Suprapubic skin (tissue), 4 donors: ENCODE measurements at regions not wholly inside any gene's neighbourhood (a gene's known extent, or its start where the extent isn't known, plus 50 kb on each side); places are given as distances from the start of the nearest gene placed in this dataset.

Source experiments
- DNase-seq, 2 donors: peaks; one replicate each; pipeline ENCODE4 v3.0.0-alpha.2; 2019; ENCODE audit warnings: low spot score in 2 of 2
- H3K27ac ChIP-seq: fragments of 200-600 bp; sonication (generic); one replicate; pipeline ENCODE4 v1.5.1; 2019
- H3K27me3 ChIP-seq: fragments of 200-600 bp; sonication (generic); one replicate; pipeline ENCODE4 v1.5.1; 2019
- H3K36me3 ChIP-seq: fragments of 200-600 bp; sonication (generic); one replicate; pipeline ENCODE4 v1.5.1; 2019
- H3K4me1 ChIP-seq: fragments of 200-600 bp; sonication (generic); one replicate; pipeline ENCODE4 v1.5.1; 2019
- H3K4me3 ChIP-seq: fragments of 200-600 bp; sonication (generic); one replicate; pipeline ENCODE4 v1.5.1; 2019; ENCODE audit warnings: mild to moderate bottlenecking
- H3K9me3 ChIP-seq: fragments of 200-600 bp; sonication (generic); one replicate; pipeline ENCODE4 v1.5.1; 2019
- EP300 ChIP-seq: sonication (generic); formaldehyde crosslinking; IDR thresholded peaks from one replicate; pipeline ENCODE4 v1.6.1; 2017; ENCODE audit warnings: antibody characterized with exemption
- POLR2A ChIP-seq, 2 donors: fragments of 450-650 bp; IDR thresholded peaks; one replicate each; pipeline ENCODE4 v1.6.1; 2017; ENCODE audit warnings: antibody characterized with exemption in 2 of 2, mild to moderate bottlenecking in 2 of 2, moderate library complexity in 2 of 2
- POLR2AphosphoS5 ChIP-seq, 3 donors: sonication (generic); formaldehyde crosslinking; IDR thresholded peaks; one replicate each; pipeline ENCODE4 v1.6.1; 2017; ENCODE audit warnings: antibody characterized with exemption in 3 of 3
- WGBS: methylation state at CpG from one replicate; pipeline ENCODE4 v1.1.5; 2018; 5-methylcytosine and 5-hydroxymethylcytosine counted together
- TF ChIP-seq, protein P1 (sequence below), 2 donors: fragments of 200-600 bp in 1 of 2; fragments of 450-650 bp in 1 of 2; sonication (generic) in 1 of 2; IDR thresholded peaks; one replicate each; pipeline ENCODE4 v1.5.1; 2016 to 2019; ENCODE audit warnings: antibody characterized with exemption in 2 of 2, mild to moderate bottlenecking in 1 of 2, moderate library complexity in 1 of 2

DNA sequence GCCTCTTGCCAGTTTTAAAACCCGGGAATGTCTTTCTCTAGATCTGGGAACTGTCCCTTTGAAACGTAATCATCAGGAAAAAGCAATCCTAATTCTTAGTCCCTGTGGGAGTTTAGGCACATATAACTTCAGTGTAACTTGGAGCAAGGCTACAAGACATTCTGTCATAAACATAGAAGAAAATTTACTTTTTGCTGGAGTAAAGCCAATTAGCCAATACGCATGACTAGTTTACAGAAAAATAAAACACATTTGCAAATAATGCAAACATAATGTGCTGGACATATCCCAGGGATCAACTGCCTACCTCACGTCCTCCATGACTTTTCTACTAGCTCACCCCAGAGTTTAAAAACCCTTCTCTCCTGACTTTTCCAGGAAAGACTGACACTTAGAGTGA is 970.6 kb downstream of the MRPL39 start:
- no peaks in the 10 kb centered on the region for H3K27me3 ChIP-seq
- H3K4me3 ChIP-seq: no peak overlapping the region
- H3K27ac ChIP-seq: no peak overlapping the region
- WGBS: 36% methylated on average over 4 of the region's 4 CpGs
- no peaks in the 10 kb centered on the region for H3K9me3 ChIP-seq
- H3K36me3 ChIP-seq: no peaks in the 10 kb centered on the region
- no peaks in the 10 kb centered on the region for H3K4me1 ChIP-seq
- no peak for DNase-seq
- TF ChIP-seq POLR2A (IDR thresholded peaks at IDR 0.05) (no peak), EP300 (no peak), POLR2AphosphoS5 (IDR thresholded peaks at IDR 0.05) (no peak)
- TF ChIP-seq, protein P1, sequence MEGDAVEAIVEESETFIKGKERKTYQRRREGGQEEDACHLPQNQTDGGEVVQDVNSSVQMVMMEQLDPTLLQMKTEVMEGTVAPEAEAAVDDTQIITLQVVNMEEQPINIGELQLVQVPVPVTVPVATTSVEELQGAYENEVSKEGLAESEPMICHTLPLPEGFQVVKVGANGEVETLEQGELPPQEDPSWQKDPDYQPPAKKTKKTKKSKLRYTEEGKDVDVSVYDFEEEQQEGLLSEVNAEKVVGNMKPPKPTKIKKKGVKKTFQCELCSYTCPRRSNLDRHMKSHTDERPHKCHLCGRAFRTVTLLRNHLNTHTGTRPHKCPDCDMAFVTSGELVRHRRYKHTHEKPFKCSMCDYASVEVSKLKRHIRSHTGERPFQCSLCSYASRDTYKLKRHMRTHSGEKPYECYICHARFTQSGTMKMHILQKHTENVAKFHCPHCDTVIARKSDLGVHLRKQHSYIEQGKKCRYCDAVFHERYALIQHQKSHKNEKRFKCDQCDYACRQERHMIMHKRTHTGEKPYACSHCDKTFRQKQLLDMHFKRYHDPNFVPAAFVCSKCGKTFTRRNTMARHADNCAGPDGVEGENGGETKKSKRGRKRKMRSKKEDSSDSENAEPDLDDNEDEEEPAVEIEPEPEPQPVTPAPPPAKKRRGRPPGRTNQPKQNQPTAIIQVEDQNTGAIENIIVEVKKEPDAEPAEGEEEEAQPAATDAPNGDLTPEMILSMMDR (IDR thresholded peaks at IDR 0.05): no peak

DNA sequence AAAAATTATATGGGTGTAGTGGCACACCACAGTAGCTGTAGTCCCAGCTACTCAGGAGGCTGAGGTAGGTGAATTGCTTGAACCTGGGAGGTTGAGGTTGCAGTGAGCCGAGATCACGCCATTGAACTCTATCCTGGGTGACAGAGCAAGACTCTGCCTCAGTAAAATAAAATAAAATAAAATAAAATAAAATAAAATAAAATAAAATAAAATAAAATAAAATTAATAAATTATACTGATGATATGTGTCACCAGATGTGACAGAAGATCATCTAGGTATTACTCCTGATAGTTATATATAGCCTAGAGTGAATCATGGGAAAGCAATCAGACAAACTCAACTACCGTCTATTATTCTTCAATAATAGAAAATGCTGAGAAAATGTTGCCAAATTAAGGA is 972.5 kb downstream of the MRPL39 start:
- no peak for DNase-seq
- Histone ChIP-seq H3K4me3 (no peak overlapping the region), H3K27me3 (no peaks in the 10 kb centered on the region), H3K4me1 (no peaks in the 10 kb centered on the region), H3K9me3 (no peaks in the 10 kb centered on the region), H3K36me3 (no peaks in the 10 kb centered on the region), H3K27ac (no peak overlapping the region)
- 96% methylated on average over 3 of the region's 3 CpGs for WGBS
- no peak for TF ChIP-seq POLR2AphosphoS5 (IDR thresholded peaks at IDR 0.05)
- no peak for TF ChIP-seq EP300
- no peak for TF ChIP-seq POLR2A (IDR thresholded peaks at IDR 0.05)
- TF ChIP-seq, protein P1 (IDR thresholded peaks at IDR 0.05): no peak

DNA sequence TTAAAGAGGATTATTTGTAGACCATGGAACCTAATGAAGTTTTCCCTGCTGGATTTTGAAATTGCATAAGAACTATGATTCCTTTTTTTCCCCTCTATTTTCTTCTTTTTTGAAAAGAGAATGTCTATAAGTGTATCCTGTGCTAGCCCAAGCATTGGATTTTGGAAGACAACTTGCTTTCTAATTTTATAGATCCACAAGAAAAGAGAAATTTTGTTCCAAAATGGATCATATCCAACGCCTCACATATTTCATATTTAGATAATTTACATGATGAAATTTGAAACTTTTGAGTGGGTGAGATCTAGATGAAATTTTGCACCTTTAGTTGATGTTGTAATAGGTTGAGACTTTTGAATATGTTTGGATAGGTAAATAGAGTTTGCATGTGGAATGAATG is 978.7 kb downstream of the MRPL39 start:
- Histone ChIP-seq H3K27me3 (no peaks in the 10 kb centered on the region), H3K27ac (no peak overlapping the region), H3K36me3 (no peaks in the 10 kb centered on the region), H3K4me1 (no peaks in the 10 kb centered on the region), H3K4me3 (no peak overlapping the region), H3K9me3 (no peaks in the 10 kb centered on the region)
- 56% methylated on average over 1 of the region's 1 CpG for WGBS
- TF ChIP-seq POLR2AphosphoS5 (IDR thresholded peaks at IDR 0.05): no peak
- no peak for TF ChIP-seq POLR2A (IDR thresholded peaks at IDR 0.05)
- TF ChIP-seq, protein P1 (IDR thresholded peaks at IDR 0.05): no peak
- no peak for TF ChIP-seq EP300
- DNase-seq: no peak

DNA sequence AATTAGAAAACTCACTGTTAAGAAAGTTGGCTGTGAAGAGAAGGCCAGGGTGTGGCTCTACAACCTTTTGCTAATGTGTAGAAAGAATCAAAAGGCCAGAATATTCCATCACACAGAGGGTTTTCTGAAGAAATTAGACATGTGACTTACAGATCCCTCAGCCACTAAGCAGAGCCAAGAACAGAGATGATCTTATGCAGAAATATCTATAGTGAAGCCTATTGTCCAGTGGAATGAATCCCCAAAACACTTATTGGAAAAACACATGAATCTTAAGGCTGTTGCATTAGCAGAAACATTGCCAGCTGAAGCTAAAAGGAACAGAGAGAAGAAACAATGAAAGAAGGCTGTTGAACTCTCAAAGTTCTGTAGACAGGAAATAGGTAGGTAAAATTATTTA is 979.2 kb downstream of the MRPL39 start:
- no peak overlapping the region for H3K27ac ChIP-seq
- no peaks in the 10 kb centered on the region for H3K9me3 ChIP-seq
- no peaks in the 10 kb centered on the region for H3K4me1 ChIP-seq
- TF ChIP-seq POLR2A (IDR thresholded peaks at IDR 0.05) (no peak), POLR2AphosphoS5 (IDR thresholded peaks at IDR 0.05) (no peak), EP300 (no peak)
- TF ChIP-seq, protein P1 (IDR thresholded peaks at IDR 0.05): no peak
- no peak overlapping the region for H3K4me3 ChIP-seq
- no peaks in the 10 kb centered on the region for H3K36me3 ChIP-seq
- no peak for DNase-seq
- H3K27me3 ChIP-seq: no peaks in the 10 kb centered on the region

DNA sequence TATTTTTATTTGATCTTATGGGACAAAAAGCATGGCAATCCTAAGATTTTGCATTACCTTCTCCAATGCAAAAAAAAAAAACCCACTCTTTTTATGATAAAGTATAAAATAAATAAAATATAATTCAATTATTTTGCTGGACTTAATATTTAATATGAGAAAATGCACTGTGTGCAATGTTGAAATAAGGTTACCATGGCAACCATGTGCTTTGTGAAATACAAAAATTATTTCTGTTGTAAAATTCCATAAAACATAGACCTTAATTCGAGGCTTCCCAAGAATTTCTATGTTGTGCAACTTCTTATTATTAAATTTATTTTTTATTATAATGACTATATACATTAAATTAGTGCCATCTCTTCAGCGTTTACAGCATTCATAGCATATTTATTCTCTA is 989.5 kb downstream of the MRPL39 start:
- Histone ChIP-seq H3K4me1 (no peaks in the 10 kb centered on the region), H3K4me3 (no peak overlapping the region), H3K9me3 (peaks cover 5% of the 10 kb centered on the region), H3K27me3 (no peaks in the 10 kb centered on the region), H3K36me3 (no peaks in the 10 kb centered on the region), H3K27ac (no peak overlapping the region)
- TF ChIP-seq, protein P1 (IDR thresholded peaks at IDR 0.05): no peak
- TF ChIP-seq POLR2A (IDR thresholded peaks at IDR 0.05) (no peak), EP300 (no peak), POLR2AphosphoS5 (IDR thresholded peaks at IDR 0.05) (no peak)
- no peak for DNase-seq
- WGBS: 67% methylated on average over 2 of the region's 2 CpGs
